Stomach (tissue), 4 donors: ENCODE measurements at regions not wholly inside any gene's neighbourhood (a gene's known extent, or its start where the extent isn't known, plus 50 kb on each side); places are given as distances from the start of the nearest gene placed in this dataset.

Experiments used
- EP300 ChIP-seq: sonication (generic); formaldehyde crosslinking; IDR thresholded peaks from one replicate; pipeline ENCODE4 v1.6.1; 2017; ENCODE audit warnings: antibody characterized with exemption
- POLR2A ChIP-seq, 4 donors: fragments of 450-650 bp; IDR thresholded peaks; one replicate each; pipeline ENCODE4 v1.6.1; 2016; ENCODE audit warnings: antibody characterized with exemption in 4 of 4, control low read depth in 2 of 4, mild to moderate bottlenecking in 1 of 4, moderate library complexity in 1 of 4
- POLR2AphosphoS5 ChIP-seq, 3 donors: sonication (generic); formaldehyde crosslinking; IDR thresholded peaks; one replicate each; pipeline ENCODE4 v1.6.1; 2016; ENCODE audit warnings: antibody characterized with exemption in 3 of 3
- TF ChIP-seq, protein P1 (sequence below), 7 experiments: fragments of 450-650 bp in 4 of 7; fragments of 200-600 bp in 3 of 7; sonication (generic) in 3 of 7; IDR thresholded peaks; one replicate each; pipeline ENCODE4 v1.5.1; 2016 to 2019; ENCODE audit warnings: antibody characterized with exemption in 7 of 7, control low read depth in 2 of 7, mild to moderate bottlenecking in 1 of 7

DNA sequence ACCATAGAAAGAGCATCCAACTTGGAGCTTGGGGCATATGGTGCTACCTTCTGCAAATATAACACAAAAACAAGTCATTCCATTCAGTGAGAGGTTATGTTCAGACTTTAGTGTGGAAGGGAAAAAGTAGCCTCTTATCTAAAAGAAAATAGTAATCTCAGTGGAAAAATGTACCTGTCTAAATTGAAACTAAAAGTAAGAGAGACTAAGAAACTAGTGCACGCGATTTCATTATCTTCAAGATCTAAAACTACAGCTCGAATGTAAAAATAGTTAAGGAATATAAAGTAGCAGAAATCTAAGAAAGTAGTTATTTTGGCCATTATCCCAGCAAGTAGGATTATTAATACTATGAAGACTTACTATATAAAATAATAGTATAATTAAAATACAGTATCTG, 233.0 kb upstream of the PPP1R3A start:
- TF ChIP-seq, protein P1, sequence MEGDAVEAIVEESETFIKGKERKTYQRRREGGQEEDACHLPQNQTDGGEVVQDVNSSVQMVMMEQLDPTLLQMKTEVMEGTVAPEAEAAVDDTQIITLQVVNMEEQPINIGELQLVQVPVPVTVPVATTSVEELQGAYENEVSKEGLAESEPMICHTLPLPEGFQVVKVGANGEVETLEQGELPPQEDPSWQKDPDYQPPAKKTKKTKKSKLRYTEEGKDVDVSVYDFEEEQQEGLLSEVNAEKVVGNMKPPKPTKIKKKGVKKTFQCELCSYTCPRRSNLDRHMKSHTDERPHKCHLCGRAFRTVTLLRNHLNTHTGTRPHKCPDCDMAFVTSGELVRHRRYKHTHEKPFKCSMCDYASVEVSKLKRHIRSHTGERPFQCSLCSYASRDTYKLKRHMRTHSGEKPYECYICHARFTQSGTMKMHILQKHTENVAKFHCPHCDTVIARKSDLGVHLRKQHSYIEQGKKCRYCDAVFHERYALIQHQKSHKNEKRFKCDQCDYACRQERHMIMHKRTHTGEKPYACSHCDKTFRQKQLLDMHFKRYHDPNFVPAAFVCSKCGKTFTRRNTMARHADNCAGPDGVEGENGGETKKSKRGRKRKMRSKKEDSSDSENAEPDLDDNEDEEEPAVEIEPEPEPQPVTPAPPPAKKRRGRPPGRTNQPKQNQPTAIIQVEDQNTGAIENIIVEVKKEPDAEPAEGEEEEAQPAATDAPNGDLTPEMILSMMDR (IDR thresholded peaks at IDR 0.05), result no peak
- TF ChIP-seq POLR2A (IDR thresholded peaks at IDR 0.05) (no peak), EP300 (no peak), POLR2AphosphoS5 (IDR thresholded peaks at IDR 0.05) (no peak)
